ENCODE measurements at regions not wholly inside any gene's neighbourhood (a gene's known extent, or its start where the extent isn't known, plus 50 kb on each side); places are given as distances from the start of the nearest gene placed in this dataset.

- H3K4me1 Mint-ChIP-seq, result no peaks in the 10 kb centered on the region
- Histone ChIP-seq H3K4me3 (ENCODE audit: control extremely low read depth in 1 of 5, extremely low read depth in 1 of 5, insufficient read depth in 1 of 5, low read depth in 2 of 5, low read length in 4 of 5) (no peak overlapping the region), H3K9me3 (ENCODE audit: control extremely low read depth in 1 of 3, control insufficient read depth in 2 of 3, insufficient read depth in 1 of 3, low read length in 2 of 3) (no peaks in the 10 kb centered on the region), H3K36me3 (replicated peaks in 1 of 2; ENCODE audit: control extremely low read depth in 1 of 2, control insufficient read depth in 1 of 2, extremely low read depth in 1 of 2, insufficient read depth in 2 of 2, low read length in 1 of 2) (no peaks in the 10 kb centered on the region), H3K9ac (ENCODE audit: low read length) (no peak overlapping the region), H3K4me1 (ENCODE audit: control insufficient read depth in 2 of 2, insufficient read depth in 2 of 2, low read length in 2 of 2) (no peaks in the 10 kb centered on the region), H4K20me1 (ENCODE audit: control insufficient read depth, insufficient read depth, low read length, poor library complexity, severe bottlenecking) (no peaks in the 10 kb centered on the region), H3K79me2 (ENCODE audit: control insufficient read depth, insufficient read depth, low read length) (no peaks in the 10 kb centered on the region), H3K4me2 (replicated peaks; ENCODE audit: low read depth, low read length, poor library complexity, severe bottlenecking) (no peak overlapping the region), H3K27ac (ENCODE audit: low read length in 2 of 2) (no peak overlapping the region), H3K27me3 (replicated peaks in 1 of 4; ENCODE audit: control extremely low read depth in 1 of 4, control insufficient read depth in 3 of 4, insufficient read depth in 4 of 4, low read length in 3 of 4) (no peaks in the 10 kb centered on the region), H2AFZ (ENCODE audit: insufficient read depth, low read depth, low read length, poor library complexity, severe bottlenecking) (no peak overlapping the region)
- no peaks in the 10 kb centered on the region for H3K27me3 Mint-ChIP-seq
- H3K27ac Mint-ChIP-seq, result no peak overlapping the region
- ChIA-PET POLR2A (no interaction called here), CTCF (no interaction called here)
- peaks cover 6% of the 10 kb centered on the region for H3K9me3 Mint-ChIP-seq (ENCODE audit: insufficient read depth)
- no peak overlapping the region for H3K4me3 Mint-ChIP-seq
- intact Hi-C loops (cut with micrococcal nuclease), result no loop called here
- DNase-seq (no peak), ATAC-seq (ENCODE audit: low read depth) (no peak)
- no peak for TF ChIP-seq CTCF (IDR thresholded peaks at IDR 0.05)
- no peak for TF ChIP-seq EZH2 (IDR thresholded peaks at IDR 0.05; ENCODE audit: borderline replicate concordance, insufficient read depth, low read depth, low read length, poor library complexity, severe bottlenecking)
Observed at GRCh38 chr10:107747851-107748250, 583.3 kb upstream of the SORCS1 start.

- H3K4me1 ChIP-seq (ENCODE audit: control insufficient read depth in 2 of 2, insufficient read depth in 2 of 2, low read length in 2 of 2), result no peaks in the 10 kb centered on the region
- peaks cover 3% of the 10 kb centered on the region for H3K9me3 Mint-ChIP-seq (ENCODE audit: insufficient read depth)
- no peak for TF ChIP-seq EZH2 (IDR thresholded peaks at IDR 0.05; ENCODE audit: borderline replicate concordance, insufficient read depth, low read depth, low read length, poor library complexity, severe bottlenecking)
- TF ChIP-seq CTCF (IDR thresholded peaks at IDR 0.05), result no peak
- H4K20me1 ChIP-seq (ENCODE audit: control insufficient read depth, insufficient read depth, low read length, poor library complexity, severe bottlenecking), result no peaks in the 10 kb centered on the region
- DNase-seq (no peak), ATAC-seq (ENCODE audit: low read depth) (no peak)
- ChIA-PET CTCF (no interaction called here), POLR2A (no interaction called here)
- H3K27ac ChIP-seq (ENCODE audit: low read length in 2 of 2), result no peak overlapping the region
- H3K27ac Mint-ChIP-seq, result no peak overlapping the region
- intact Hi-C loops (cut with micrococcal nuclease), result no loop called here
- H3K4me2 ChIP-seq (replicated peaks; ENCODE audit: low read depth, low read length, poor library complexity, severe bottlenecking), result no peak overlapping the region
- no peaks in the 10 kb centered on the region for H3K27me3 ChIP-seq (replicated peaks in 1 of 4; ENCODE audit: control extremely low read depth in 1 of 4, control insufficient read depth in 3 of 4, insufficient read depth in 4 of 4, low read length in 3 of 4)
- H3K9me3 ChIP-seq (ENCODE audit: control extremely low read depth in 1 of 3, control insufficient read depth in 2 of 3, insufficient read depth in 1 of 3, low read length in 2 of 3), result peaks cover 0 to 1% (median 0%) of the 10 kb centered on the region in 3 donors
- H3K4me3 Mint-ChIP-seq, result no peak overlapping the region
- no peak overlapping the region for H2AFZ ChIP-seq (ENCODE audit: insufficient read depth, low read depth, low read length, poor library complexity, severe bottlenecking)
- no peak overlapping the region for H3K4me3 ChIP-seq (ENCODE audit: control extremely low read depth in 1 of 5, extremely low read depth in 1 of 5, insufficient read depth in 1 of 5, low read depth in 2 of 5, low read length in 4 of 5)
- no peaks in the 10 kb centered on the region for H3K27me3 Mint-ChIP-seq
- H3K36me3 ChIP-seq (replicated peaks in 1 of 2; ENCODE audit: control extremely low read depth in 1 of 2, control insufficient read depth in 1 of 2, extremely low read depth in 1 of 2, insufficient read depth in 2 of 2, low read length in 1 of 2), result no peaks in the 10 kb centered on the region
- no peaks in the 10 kb centered on the region for H3K79me2 ChIP-seq (ENCODE audit: control insufficient read depth, insufficient read depth, low read length)
- 88% methylated on average over 3 of the region's 3 CpGs for WGBS (ENCODE audit: insufficient coverage)
- H3K4me1 Mint-ChIP-seq, result no peaks in the 10 kb centered on the region
- no peak overlapping the region for H3K9ac ChIP-seq (ENCODE audit: low read length)
Observed at GRCh38 chr10:107741971-107742370, 577.5 kb upstream of the SORCS1 start.

Data from B cell (primary cell).